ENCODE measurements at regions not wholly inside any gene's neighbourhood (a gene's known extent, or its start where the extent isn't known, plus 50 kb on each side); places are given as distances from the start of the nearest gene placed in this dataset.
"Not testable (repeated sequence)": the region's sequence is repeated elsewhere in the genome, so short reads cannot be mapped to it uniquely, and the experiment has no call there.

DNA sequence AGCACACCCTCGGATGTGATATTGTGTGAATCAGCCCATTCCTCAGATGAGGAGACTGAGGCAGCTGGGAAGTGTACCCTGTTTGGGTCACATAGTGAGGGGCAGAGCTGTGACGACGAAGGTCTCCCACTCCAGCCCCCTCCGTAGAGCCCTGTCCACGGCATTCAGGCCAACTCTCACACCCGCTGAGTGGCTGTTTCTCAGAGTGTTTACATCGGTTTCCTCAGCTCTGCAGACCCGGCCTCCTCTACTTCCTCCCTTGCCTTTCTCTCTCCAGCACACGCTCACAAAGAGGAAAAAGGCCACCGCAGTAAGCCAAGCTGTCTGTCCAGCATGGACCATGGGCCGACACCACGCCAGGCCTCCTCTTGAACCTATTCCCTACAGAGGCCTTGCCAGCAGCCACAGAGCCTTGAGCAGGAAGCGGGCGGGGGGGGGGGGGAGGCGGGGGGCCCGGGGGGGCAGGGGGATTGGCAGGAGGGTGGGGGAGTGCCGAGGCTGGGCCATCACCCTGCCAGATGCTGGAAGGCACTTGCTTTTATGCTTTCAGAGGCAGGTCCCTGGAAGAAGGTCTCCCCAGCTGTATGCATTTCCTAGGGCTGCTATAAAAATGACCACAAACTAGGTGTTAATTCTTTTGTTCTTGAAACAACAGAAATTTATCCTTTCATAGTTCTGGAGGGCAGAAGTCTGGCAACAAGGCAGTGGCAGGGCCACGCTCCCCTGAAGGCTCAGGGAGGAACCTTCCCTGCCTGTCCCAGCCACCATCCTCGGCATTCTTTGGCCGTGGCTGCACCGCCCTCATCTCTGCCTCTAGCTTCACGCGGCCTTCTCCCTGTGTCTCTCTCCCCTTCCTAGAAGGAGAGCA is 178.4 kb downstream of the PSMG1 start:
- DNase-seq (ENCODE audit: low read depth in 3 of 3, low spot score in 1 of 3): no peak

GRCh38 chr21:39003982-39004633 is 179.1 kb downstream of the PSMG1 start:
- DNase-seq (ENCODE audit: low read depth in 3 of 3, low spot score in 1 of 3): no peak

- no peak for DNase-seq (ENCODE audit: low read depth in 3 of 3, low spot score in 1 of 3)
Observed at GRCh38 chr21:39001341-39001740, 181.9 kb downstream of the PSMG1 start.

DNA sequence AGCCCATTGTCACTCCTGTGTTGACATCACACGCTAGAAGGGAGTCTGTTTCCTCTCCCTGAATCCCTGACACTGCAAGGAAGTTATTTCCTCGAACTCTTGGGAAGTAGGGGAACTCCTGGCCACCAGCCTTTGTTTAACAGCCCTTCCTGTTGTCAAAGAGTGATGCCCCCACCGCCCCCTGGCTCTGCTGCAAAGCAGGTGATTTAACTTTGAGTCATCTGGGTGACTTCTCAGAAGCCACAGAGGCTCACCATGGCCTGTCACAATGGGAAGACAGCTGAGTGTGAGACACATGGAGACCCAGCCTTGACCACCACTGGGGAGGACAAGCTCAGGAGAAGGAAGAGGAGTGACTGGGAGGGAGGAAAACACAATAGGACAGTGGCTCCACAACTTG is 182.8 kb downstream of the PSMG1 start:
- DNase-seq (ENCODE audit: low read depth in 3 of 3, low spot score in 1 of 3): no peak

- no peak for DNase-seq (ENCODE audit: low read depth in 3 of 3, low spot score in 1 of 3)
Observed at GRCh38 chr21:38999161-38999560, 184.1 kb downstream of the PSMG1 start.

DNA sequence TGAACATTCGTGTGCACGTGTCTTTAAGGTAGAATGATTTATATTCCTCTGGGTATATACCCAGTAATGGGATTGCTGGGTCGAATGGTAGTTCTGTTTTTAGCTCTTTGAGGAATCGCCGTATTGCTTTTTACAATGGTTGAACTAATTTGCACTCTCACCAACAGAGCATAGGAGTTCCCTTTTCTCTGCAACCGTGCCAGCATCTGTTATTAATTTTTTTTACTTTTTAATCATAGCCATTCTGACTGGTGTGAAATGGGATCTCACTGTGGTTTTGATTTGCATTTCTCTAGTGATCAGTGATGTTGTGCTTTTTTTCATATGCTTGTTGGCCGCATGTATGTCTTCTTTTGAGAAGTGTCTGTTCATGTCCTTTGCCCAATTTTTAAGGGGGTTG is 185.0 kb downstream of the PSMG1 start:
- not testable (repeated sequence) for DNase-seq (ENCODE audit: low read depth in 3 of 3, low spot score in 1 of 3)

DNA sequence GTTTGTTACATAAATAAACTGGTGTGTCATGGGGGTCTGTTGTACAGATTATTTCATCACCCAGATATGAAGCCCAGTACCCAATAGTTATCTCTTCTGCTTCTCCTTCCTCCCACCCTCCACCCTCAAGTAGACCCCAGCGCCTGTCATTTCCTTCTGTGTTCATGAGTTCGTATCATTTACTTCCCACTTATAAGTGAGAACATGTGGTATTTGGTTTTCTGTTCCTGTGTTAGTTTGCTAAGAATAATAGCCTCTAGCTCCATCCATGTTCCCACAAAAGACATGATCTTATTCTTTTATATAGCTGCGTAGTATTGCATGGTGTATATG is 185.4 kb downstream of the PSMG1 start:
- DNase-seq (ENCODE audit: low read depth in 3 of 3, low spot score in 1 of 3): not testable (repeated sequence)

- DNase-seq (ENCODE audit: low read depth in 3 of 3, low spot score in 1 of 3): no peak
Observed at GRCh38 chr21:38997051-38997842, 186.0 kb downstream of the PSMG1 start.

DNA sequence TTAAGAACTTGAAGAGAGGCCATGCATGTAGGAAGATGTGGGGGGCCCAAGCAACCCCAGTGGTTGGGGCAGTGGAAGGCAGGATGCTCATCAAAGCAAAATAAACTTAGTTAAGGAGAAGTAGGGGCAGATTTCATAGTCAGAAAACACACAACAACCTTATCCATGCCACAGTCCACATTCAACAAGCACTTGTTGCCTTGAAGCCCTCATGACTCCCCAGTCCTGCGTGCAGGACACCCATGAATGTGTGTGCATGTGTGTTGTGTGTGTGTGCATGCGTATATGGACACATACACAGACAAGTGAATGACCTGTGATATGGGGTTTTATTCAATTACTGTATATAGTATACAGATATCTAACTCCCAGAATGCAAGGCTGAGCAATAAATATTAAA is 186.9 kb downstream of the PSMG1 start:
- DNase-seq (ENCODE audit: low read depth in 3 of 3, low spot score in 1 of 3): no peak

- no peak for DNase-seq (ENCODE audit: low read depth in 3 of 3, low spot score in 1 of 3)
Observed at GRCh38 chr21:38995731-38996130, 187.5 kb downstream of the PSMG1 start.

DNA sequence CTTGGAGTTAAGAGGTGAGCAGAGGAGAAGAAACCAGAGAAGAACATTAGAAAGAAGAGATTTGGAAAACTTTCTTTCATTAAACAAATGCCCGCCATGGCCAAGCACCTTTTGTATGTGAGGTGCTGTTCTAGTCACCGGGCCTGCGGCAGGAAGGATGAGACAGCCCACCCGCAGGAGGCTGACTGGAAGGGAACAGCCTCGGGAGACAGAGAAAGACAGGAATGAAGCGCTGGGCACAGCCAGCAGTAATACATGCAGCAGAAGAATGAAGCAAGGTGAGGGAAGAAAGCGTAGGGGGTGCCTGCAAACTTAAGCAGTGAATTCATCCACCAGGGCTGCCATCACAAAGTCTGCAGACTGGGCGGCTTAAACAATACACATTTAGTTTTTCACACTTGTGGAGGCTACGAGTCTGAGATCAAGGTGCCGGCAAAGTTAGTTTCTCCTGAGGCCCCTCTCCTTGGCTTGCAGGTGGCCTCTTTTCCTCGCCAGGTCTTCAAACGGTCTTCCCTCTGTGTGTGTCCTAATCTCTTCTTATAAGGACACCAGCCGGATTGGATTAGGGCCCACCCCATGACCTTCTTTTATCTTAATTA is 188.1 kb downstream of the PSMG1 start:
- no peak for DNase-seq (ENCODE audit: low read depth in 3 of 3, low spot score in 1 of 3)

GRCh38 chr21:38994042-38994441 is 188.3 kb downstream of the ETS2 start:
- no peak for DNase-seq (ENCODE audit: low read depth in 3 of 3, low spot score in 1 of 3)

DNA sequence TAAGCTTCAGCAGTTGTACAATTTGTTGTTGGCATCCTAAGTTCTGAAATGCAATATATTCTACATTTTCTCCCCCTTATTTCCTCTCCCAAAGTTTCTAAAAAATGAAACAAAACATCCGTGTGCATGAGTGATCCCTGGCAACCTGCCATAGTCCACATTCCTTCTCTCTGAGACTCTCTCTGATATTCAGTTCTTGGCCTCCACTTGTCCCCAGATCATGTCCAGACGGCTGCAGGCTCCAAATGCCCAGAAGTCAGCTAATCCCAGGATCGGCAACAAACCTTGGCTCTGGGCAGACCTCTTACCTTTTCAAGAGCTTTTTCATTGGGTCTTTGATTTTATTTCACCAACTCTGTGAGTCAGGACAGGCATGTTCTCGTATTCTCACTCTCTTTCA is 187.8 kb downstream of the ETS2 start:
- DNase-seq (ENCODE audit: low read depth in 3 of 3, low spot score in 1 of 3): no peak

GRCh38 chr21:38992737-38993136 is 187.0 kb downstream of the ETS2 start:
- no peak for DNase-seq (ENCODE audit: low read depth in 3 of 3, low spot score in 1 of 3)

DNA sequence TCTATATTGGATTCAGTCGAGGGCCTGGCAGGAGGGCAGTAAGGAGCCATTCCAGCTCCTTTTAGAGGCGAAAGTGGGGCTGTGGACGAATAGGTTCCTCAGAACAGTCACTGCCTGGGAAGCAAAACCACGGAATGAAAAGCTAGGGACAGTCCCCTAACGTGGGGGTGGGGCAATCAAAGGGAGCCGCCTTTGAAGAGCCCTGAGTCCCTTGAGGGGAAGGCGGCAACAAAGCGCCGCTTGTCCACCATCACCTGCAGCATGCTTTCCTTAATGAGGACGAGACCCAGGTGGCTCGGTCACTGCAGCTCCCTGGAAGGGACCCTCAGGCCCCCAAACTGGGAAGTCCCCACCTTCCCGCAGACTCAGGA is 184.7 kb downstream of the ETS2 start:
- no peak for DNase-seq (ENCODE audit: low read depth in 3 of 3, low spot score in 1 of 3)

DNA sequence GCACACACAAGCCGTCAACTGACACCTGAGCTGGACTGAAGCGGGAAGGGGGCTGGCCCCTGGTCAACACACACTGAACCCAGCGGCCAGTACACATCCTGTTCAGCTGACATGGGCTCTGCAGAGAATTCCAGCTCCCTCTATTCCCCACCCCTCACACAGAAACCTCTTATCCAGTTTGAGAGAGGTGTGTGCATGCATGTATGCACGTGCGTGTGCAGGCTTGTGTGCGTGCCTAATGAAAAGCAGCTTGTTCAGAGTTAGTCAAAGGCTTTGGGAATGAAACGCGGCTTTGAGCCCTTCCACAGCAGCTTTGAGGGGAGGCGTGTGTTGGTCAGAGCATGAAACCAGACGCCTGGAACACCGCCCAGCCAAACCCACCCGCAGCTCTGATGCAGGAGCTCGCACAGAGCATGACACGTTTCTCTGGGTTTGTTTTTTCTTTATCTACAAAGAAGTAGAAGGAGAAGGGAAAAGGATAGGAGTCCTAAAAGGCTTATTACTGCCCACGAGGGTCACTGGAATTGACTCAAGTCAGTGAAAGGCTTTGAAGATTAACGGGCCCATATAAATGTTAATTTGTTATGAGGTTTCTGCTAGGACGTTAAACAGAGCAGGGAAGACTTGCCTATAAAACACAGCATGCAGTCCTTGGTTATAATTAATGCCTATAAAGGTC is 184.2 kb downstream of the ETS2 start:
- DNase-seq (ENCODE audit: low read depth in 3 of 3, low spot score in 1 of 3): no peak

GRCh38 chr21:38989379-38989744 is 183.6 kb downstream of the ETS2 start:
- no peak for DNase-seq (ENCODE audit: low read depth in 3 of 3, low spot score in 1 of 3)

- DNase-seq (ENCODE audit: low read depth in 3 of 3, low spot score in 1 of 3): no peak
Observed at GRCh38 chr21:38988509-38989378, 183.0 kb downstream of the ETS2 start.

DNA sequence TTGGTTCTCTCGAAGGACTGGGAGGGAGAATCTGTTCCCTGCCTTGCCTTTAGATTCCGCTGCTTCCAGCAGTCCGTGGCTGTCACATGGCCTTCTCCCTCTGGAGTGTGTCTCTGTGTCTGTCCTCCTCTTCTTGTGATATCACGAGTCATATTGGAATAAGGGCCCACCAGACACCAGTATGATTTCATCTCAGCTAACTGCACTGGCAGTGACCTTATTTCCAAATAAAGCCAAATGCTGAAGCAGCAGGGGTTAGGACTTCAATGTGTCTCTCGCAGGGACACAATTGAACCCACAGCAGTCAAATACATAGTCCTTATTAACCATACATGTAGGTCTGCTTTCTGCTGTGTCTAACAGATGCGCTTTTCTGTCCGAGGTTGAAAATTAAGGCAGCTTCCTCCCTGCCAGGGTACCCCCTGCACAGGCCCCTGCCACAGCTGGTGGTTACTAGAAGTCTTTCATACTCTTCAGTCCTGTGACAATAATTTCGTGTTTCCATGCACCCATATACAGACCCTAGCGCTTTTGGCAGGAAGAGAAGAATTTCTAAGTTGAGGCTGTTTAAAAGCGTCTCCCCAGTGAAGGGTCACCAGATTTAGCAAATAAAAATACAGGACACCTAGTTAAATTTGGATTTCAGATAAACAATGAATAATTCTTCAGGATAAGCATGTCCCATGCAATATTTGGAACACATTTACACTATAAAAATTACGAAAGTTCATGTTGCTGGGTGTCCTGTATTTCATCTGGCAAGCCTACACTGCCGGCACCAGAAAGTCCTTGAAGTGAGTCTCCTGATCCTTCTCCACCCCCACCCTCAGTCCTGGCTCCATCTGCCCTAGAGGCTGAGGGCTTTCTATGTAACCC is 182.1 kb downstream of the ETS2 start:
- no peak for DNase-seq (ENCODE audit: low read depth in 3 of 3, low spot score in 1 of 3)
